ENCODE measurements at regions not wholly inside any gene's neighbourhood (a gene's known extent, or its start where the extent isn't known, plus 50 kb on each side); places are given as distances from the start of the nearest gene placed in this dataset.
A peak's percentile ranks its signal among the peaks of the same experiment; 100 is the strongest.
"Not testable (repeated sequence)": the region's sequence is repeated elsewhere in the genome, so short reads cannot be mapped to it uniquely, and the experiment has no call there.

DNA sequence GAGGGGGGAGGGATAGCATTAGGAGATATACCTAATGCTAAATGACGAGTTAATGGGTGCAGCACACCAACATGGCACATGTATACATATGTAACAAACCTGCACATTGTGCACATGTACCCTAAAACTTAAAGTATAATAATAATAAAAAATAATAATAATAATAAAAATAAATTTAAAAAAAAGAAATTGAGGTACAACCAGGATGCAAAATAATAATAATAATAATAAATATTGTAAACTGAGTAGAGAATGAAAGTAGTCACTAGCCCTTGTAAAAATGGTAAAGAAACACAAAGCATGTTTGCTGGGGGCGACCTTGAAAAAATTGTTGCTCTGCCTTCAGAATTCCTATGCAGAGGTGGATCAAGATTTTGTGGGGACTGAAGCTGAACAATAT lies 249.7 kb upstream of the RBMS3 start:
- DNase-seq (ENCODE audit: low read depth, low spot score) = not testable (repeated sequence)

DNA sequence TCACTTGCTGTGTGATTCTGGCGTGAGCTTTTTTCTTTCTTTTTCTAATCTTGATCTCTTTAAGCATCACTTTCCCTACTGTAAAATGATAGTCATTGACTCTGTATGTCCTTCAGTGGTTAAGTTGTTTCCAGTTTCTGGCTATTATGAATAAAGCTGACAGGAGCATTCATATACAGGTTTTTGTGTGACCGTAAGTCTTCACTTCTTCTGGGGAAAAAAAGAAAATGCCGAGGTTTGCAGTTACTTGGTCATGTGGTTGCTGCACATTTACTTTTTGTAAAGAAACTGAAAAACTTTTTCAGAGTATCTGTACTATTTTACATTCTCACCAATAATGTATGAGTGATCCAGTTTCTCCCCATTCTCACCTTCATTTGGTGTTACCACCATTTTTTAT lies 247.4 kb upstream of the RBMS3 start:
- no peak for DNase-seq (ENCODE audit: low read depth, low spot score)

DNA sequence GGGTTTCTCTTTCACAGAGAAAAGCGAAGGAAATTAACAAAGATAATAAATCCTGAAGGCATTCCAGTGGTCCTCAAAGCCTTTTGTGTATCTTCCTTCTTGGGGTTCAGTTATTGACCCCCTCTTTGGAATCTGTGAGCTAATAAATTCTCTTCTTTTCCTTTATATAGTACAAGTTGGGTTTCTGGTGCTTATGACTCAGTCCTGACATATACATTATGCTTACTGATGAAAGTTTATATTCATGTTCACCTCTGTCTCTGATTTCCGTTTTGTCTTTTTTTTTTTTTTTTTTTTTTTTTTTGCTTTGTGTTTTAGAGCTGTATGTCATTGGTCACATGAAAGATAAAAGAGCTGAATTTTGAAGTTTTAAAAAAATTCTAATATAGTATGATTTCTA lies 230.7 kb upstream of the RBMS3 start:
- no peak for DNase-seq (ENCODE audit: low read depth, low spot score)

DNA sequence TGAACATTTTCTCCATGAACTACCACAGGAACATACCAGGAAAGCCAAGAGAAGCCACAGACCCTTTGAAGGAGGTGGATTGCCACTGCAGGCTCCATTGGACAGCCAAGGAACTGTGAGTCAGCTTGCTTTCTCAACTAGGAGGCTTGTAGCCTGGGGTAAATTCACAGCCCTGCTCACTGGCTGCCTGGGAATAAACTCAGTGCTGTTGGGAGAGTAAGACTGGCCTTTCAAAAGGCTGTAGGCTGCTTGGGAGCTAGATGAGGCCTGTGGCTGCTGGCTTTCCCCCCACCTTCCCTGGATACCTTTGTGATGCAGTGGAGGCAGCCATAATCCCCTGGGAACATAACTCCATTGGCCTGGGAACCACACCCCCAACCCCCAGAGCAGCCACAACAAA lies 223.5 kb upstream of the RBMS3 start:
- DNase-seq (ENCODE audit: low read depth, low spot score) = no peak

DNA sequence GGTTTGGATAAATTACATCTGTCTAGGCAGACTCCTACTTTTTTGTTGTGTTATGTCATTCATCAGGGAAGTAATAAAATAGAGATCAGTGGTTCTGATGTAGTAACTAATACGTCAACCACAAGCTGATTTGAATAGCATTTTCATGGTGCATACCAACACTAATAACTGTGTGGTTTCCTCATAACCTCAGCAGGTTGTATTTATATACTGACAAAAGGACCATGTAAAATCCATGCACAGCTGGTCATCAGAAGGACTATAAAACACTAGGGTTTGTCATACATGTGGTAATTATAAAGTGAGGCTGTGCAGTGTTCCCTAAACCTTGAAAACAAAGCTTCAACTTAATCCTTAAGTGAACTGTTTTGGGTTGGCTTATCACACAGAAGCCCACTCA lies 216.8 kb upstream of the RBMS3 start:
- DNase-seq (ENCODE audit: low read depth, low spot score) = no peak

DNA sequence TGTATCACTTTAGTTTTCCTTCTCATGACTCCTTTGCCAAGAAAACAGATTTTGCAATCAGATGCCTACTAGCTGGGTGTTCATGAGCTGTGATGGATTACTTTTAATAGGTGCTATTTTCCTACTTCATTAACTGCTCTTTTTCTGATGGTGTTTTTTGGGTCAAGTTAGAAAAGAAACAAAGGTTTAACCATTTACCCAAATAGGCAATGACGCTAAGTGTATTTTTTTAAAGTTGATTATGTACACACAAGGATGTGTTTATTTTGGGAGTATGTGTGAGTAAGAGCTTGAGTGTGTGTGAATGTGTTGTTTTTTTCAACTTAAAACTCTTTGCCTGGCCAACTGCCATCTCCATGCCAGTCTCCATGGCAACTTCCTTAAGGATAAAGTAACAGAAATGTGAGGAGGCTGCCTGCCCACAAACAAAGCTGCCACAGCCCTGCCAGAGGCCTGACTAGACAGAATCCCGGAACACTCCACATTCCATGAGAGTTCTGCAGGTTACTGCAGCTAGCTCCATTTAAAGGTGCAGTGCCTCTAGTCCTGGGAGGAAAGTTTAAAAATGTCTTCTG lies 215.6 kb upstream of the RBMS3 start:
- peak; percentile 54 for DNase-seq (ENCODE audit: low read depth, low spot score)

DNA sequence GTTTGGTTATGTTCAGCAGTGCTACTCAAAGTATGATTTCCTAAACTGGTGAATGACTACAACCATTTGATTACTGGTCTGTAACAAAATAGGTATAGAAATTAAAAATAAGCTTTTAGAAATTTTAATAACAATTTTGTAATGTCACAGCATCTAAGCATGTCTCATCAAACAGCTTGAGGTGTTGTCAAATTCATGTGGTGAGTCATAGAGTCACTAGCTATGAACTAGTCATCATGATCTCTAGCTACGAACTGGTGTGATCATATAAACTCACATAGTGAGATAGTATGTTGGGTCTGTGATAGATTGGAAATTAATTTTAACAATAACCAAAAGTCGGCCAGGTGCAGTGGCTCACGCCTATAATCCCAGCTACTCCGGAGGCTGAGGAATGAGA lies 213.9 kb upstream of the RBMS3 start:
- no peak for DNase-seq (ENCODE audit: low read depth, low spot score)

DNA sequence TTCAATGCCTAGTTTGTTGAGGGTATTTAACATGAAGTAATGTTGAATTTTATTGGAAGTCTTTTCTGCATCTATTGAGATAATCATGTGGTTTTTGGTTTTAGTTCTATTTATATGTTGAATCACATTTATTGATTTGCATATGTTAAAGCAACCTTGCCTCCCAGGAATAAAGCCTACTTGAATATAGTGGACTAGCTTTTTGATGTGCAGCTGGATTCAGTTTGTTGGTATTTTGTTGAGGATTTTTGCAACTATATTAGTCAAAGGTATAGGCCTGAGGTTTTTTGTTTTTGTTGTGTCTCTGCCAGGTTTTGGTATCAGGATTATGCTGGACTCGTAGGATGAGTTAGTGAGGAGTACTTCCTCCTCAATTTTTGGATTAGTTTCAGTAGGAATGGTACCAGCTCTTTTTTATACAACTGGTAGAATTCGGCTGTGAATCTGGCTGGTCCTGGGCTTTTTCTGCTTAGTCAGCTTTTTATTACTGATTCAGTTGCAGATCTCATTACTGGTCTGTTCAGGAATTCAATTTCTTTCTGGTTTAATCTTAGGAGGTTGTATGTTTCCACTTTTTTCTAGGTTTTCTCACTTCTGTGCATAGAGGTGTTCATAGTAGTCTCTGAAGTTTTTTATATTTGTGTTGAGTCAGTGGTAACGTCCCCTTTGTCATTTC lies 209.8 kb upstream of the RBMS3 start:
- DNase-seq (ENCODE audit: low read depth, low spot score) = no peak

DNA sequence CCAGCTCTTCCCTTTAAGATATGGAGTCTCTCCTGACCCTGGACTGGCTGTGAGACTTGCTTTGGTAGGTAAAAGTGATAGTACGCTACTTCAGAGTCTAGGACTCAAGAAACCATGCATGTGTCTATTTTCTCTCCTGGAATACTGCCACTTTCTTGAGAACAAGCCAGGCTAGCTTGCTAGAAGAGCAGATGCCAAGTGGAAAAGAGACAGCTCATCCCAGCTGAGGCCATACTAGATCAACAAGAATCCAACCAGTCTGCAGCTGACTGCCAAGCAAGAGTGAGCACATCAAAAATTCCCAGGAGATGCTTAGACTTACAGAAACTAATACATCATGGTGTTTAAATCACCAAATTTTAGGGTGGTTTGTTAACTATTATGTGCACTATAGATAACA lies 208.3 kb upstream of the RBMS3 start:
- DNase-seq (ENCODE audit: low read depth, low spot score) = no peak

DNA sequence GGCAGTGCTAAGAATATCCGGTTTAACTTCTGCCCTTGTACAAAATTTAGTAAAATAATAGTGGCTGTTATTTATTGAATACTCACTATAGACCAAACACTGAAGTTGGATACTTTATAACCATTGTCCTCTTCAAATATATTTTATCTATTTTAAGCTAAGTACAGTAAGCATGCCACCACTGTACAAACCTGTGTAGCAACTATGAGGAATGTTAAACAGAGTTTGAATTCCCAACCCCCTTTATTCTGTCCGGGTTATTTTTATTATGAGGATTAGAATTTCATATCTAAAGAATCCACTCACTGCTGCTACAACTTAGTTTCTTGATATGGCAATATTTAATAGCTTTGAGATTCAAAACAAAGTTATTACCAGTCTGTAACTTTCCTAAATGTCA lies 203.5 kb upstream of the RBMS3 start:
- DNase-seq (ENCODE audit: low read depth, low spot score) = no peak

DNA sequence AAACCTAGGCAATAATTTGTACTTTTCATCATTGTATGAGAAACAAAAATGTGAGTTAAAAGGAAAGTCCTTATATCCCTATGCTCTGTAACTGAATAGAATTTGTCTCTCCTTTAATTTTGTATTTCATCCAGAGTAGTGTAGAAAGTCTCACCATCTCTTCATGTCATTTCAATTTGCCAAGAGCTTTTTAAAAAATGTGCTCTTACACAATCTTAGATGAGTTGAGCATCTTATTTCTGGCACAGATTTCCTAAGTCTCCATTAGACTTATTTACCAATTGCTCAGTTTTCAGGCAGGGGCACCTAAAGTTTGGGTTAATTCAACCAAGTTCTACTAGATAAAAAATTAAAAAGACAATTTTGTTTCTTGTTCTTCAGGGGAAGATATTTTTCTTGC lies 201.5 kb upstream of the RBMS3 start:
- no peak for DNase-seq (ENCODE audit: low read depth, low spot score)

DNA sequence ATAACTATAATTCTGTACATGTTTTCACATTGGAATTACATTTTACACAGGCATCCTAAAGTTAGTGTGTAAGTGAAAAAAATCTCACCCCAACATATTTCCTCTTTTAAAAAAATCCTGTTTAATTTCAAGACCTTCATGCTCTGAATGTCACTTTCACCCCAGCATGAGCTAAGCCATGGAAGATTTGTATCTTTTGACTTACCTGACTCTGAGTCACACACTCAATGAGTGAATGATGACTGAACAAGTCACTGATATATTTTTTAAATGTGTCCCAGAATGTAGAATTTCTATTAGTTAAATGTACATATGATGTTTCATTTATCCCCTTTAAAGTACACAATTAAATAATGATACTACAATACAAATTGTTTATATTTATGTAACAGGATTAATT lies 199.9 kb upstream of the RBMS3 start:
- DNase-seq (ENCODE audit: low read depth, low spot score) = no peak

DNA sequence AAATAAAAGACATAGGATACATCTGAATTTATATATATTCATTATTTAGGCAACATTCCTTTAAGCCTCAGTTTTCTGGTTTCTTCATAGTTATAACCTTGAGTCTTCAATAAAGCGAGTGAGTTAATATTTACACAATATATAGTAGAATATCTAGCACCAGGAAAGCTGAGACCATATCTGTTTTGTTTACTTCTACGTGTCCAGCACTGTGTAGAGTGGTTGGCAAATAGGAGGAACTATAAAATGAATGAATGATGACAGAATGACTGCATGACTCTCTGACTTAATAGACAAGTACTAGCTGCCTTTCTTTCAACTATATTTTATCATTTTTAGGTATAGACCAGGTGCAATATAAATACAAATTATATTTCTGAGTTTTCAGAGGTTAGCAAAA lies 197.8 kb upstream of the RBMS3 start:
- DNase-seq (ENCODE audit: low read depth, low spot score) = no peak

DNA sequence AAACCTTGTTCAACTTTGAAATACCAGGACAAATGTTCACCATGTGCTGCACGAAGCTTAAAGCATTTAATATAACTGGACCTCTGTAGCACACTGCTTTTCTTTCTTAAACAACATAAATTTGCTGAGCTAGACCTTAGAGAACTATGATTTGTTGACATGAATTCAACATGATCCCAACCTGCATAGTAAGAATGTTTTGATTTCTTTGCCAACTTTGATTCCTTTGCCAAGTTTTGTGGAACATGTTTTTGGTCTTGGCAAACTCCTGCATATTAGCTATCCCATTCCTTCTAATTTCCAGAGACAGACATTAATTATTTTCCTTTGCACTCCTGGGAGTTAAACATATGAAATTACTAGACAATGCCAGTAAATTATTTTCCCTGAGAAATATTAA lies 197.2 kb upstream of the RBMS3 start:
- no peak for DNase-seq (ENCODE audit: low read depth, low spot score)

DNA sequence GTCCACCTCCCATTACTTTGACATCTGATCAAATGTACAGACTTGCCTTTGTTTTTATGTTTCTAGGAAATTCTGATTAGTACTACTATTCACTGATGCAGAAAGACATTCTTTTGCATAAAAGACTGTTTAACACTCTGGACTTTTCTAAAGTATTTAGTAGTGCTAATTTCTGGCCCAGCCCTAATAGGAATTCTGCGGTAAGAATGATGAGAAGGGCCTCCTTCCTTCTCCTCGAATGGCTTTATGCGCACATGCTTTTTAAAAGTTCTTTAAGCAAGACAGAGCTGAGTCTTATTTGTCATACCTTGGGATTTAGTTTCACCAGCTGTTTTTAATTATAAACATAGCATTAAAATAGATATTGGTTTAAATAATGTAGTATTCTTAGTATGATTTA lies 192.3 kb upstream of the RBMS3 start:
- DNase-seq (ENCODE audit: low read depth, low spot score) = no peak

DNA sequence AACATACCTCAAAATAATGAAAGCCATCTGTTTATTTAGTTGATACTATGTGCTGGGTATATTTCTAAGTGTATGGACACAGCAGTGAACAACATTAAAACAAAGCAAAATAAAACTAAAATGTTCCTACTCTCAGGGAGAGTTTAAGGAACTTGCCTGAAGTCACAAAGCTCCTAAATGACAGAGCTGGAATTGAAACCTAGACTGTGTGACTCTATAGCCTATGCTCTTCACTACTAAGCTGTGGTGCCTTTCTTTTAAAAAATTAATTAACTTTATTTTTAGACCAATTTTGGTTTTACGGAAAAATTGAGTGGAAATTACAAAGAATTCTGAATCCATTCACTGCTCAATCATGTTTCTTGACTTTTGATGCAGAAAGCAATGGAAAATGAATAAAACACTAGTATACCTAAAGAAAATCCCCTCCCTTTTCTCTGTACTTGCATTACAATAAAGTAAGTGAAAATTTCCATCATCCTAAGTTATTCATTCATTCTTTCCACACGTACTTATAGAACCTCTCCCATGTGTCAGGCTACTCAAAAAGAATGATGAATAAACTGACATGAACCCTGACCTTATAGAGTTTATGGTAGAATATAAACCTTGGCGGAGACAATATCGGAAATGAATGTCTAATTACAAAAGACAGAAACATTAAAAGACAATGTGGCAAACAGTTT lies 189.8 kb upstream of the RBMS3 start:
- DNase-seq (ENCODE audit: low read depth, low spot score) = no peak

DNA sequence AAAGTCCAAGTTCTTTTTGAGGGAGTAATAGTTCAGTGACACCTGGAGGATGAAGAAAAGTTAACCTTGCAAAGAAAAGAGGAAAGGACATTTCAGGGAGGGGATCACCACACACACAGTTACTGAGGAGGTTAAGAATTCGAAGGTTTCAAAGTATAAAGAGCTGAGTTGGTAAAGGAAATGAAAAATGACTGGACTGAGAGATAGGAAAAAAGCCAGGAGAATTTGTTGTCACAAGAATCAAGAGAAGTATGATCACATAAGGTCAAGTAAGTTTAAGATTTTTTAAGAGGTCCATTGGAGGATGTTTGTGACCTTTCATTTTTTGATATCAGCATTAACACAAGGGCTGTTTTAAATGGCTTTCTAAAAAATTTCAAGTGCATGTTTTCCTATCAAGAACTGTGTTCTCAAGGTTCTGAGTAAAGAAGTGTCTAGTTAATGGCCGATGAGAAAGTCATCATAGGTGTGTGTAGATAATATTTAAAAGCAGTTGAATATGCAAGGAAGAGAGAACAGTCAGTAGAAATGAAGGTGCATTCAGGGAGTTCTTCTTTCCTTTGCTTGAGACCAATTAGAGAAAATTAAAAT lies 189.2 kb upstream of the RBMS3 start:
- DNase-seq (ENCODE audit: low read depth, low spot score) = no peak

DNA sequence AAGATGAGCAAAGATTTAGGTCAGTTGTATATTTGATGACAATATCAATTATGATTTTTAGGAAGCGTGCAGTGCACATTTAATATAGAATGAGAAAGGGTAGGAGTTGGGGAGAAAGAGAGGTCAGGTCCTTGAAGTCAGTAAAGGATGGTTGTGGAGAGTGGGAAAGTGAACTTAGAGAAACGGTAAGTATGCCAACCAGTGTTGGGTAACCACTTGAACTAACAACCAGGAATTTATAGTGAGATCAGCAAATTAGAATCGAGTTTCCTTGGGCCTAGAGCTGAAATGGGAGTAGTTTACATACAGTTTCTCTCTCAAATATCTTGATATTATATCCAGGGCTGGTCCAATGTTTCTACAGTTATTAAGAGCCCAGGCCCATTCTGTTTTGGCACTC lies 188.5 kb upstream of the RBMS3 start:
- no peak for DNase-seq (ENCODE audit: low read depth, low spot score)

DNA sequence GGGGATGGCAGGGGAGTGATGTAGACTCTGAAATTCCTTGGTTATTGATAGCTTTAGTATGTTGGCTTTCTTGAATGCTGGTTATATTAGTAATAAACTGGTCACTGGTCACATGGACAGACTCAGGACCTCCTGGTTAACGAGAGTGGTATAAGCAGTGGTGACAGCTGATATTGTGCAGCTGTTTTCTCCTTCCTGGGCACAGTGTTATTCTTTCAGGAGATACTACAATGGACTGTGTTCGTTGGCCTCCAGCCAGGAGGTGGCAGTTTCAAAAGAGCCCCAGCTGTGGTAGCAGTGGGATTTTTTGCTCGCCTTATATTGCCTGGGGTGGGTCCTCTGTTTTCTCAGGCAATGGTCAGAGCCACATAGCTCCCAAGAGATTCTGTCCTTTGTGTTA lies 181.6 kb upstream of the RBMS3 start:
- DNase-seq (ENCODE audit: low read depth, low spot score) = no peak

DNA sequence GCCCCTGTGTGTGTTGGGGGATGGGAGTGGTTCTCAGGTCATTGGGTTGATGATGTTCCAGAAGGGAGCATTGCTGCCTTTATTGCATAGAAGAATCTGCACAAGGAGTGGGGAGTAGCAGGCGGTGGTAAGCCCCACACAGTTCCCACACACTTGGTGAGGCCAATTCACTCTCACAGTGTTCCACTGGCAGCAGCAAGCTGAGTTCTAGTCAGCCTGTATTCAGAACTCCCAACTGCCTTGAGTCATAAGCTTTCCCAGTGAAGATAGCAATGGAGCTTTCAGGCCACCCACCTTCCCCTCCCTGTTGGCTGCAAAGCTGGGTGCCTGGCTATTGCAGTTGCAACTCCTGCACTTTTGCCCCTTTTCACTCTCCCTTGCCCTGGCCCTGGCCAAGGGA lies 181.1 kb upstream of the RBMS3 start:
- no peak for DNase-seq (ENCODE audit: low read depth, low spot score)

DNA sequence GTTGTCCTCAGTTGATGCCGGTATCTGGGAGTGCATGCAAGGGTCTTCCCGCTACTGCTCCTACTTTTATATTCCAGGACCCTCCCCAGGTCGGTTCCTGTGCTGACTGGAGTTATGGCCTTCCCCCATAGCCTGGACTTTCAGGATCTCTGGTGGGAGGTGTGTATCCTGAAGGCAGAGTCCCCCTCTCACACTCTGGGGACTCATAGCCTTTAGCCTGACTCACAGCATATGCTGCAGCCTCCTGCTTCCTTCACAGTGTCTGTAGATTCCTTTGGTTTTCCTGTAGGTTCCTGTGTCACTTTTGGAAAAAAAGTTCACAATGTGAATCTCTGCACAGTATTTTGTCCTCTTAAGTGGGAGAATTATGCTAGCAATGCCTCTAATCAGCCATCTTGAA lies 180.6 kb upstream of the RBMS3 start:
- no peak for DNase-seq (ENCODE audit: low read depth, low spot score)

DNA sequence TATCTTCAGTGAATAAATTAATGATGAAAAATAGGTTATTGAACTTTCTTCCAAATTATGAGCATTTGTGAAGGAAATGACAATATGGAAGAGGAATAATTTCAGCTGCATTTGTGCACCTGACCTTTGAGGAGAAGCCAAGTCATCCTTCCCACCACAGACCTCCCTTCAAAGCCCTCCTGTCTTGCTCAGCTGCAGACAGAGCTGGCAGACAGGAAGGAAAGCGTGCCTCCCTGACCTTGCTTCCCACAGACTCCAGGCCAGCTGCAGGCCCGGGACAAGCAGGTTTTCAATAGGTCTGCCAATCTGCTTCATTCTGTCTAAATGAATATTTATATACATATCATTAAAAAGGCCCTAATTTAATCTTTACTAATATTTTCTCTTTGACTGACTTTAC lies 152.9 kb upstream of the RBMS3 start:
- no peak for DNase-seq (ENCODE audit: low read depth, low spot score)

DNA sequence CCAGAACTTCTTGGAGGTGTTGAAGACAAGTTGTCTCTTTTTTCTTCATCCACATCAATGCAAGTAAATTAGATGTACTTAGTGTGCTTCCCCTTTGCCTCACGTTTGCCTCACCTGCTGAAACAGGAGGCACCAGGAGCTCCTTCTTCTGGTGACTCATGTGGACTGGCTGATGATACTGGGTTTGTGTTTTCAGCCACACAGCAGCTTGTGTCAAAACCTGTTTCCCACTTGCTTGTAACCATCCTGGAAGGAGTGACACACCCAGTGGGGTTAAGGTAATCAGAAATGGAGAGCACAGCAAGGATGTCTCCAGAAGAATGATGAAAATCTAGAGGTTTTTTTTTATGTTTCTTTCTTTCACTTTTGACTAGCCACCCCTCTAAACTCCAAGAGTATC lies 143.3 kb upstream of the RBMS3 start:
- no peak for DNase-seq (ENCODE audit: low read depth, low spot score)

Measured in iPS DF 19.7 (cell line).